ENCODE measurements at regions not wholly inside any gene's neighbourhood (a gene's known extent, or its start where the extent isn't known, plus 50 kb on each side); places are given as distances from the start of the nearest gene placed in this dataset.

DNA sequence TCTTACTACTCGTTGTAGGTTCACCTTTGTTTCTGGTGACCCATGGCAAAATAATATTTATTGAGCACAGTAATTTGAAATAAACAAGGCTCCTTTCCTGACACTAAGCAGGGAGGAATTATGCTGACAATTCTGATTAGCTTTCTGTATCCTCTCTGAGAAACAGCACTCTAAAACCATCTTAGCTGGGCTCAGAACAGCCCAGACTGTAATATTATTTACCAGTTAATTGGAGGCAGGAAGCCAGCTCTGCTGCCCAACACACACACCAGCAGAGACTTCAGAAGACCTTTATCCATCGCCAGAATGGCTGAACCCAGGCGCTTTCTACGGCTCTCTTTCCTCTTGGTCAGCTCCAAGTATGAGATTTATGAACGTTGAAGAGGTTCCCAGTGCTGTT is 77.6 kb upstream of the FMN2 start:
- H3K36me3 Mint-ChIP-seq = no peaks in the 10 kb centered on the region
- H3K27ac Mint-ChIP-seq = no peak overlapping the region
- peaks cover 2% of the 10 kb centered on the region for H3K27me3 Mint-ChIP-seq
- peaks cover 30% of the 10 kb centered on the region for H3K9me3 Mint-ChIP-seq (ENCODE audit: low read depth)
- H3K4me3 Mint-ChIP-seq = no peak overlapping the region
- H3K4me1 Mint-ChIP-seq (ENCODE audit: low read depth) = no peaks in the 10 kb centered on the region

DNA sequence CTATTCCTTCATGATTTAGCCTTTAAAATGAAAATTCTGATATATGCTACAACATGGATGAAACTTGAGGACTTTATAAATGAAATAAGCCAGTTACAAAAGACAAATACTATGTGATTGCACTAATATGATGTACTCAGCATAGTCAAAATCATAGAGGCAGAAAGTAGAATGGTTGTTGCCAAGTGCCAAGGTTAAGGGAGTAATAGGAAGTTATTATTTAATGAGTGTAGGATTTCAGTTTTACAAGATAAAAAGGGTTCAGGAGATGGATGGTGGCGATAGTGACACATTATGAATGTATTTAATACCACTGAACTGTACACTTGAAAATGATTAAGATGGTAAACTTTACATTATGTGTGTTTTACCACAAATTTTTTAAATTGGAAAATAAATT is 73.1 kb upstream of the FMN2 start:
- Mint-ChIP-seq H3K4me3 (no peak overlapping the region), H3K27me3 (peaks cover 9% of the 10 kb centered on the region), H3K4me1 (ENCODE audit: low read depth) (no peaks in the 10 kb centered on the region), H3K36me3 (no peaks in the 10 kb centered on the region), H3K9me3 (ENCODE audit: low read depth) (peaks cover 21% of the 10 kb centered on the region), H3K27ac (no peak overlapping the region)

DNA sequence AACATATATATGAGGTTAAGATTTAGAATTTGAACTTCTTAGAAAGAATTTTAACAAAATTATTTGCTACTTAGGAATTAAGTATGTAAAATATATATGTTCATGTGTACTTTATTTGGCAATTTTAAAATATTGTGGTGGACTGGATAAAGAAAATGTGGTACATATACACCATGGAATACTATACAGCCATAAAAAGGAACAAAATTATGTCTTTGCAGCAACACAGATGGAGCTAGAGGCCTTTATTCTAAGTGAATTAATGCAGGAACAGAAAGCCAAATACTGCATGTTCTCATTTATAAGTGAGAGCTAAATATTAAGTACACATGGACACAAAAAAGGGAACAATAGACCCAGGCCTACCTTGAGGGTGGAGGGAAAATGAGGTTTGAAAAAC is 72.2 kb upstream of the FMN2 start:
- H3K27me3 Mint-ChIP-seq = peaks cover 9% of the 10 kb centered on the region
- no peak overlapping the region for H3K4me3 Mint-ChIP-seq
- H3K9me3 Mint-ChIP-seq (ENCODE audit: low read depth) = peaks cover 21% of the 10 kb centered on the region
- H3K4me1 Mint-ChIP-seq (ENCODE audit: low read depth) = no peaks in the 10 kb centered on the region
- H3K36me3 Mint-ChIP-seq = no peaks in the 10 kb centered on the region
- no peak overlapping the region for H3K27ac Mint-ChIP-seq

DNA sequence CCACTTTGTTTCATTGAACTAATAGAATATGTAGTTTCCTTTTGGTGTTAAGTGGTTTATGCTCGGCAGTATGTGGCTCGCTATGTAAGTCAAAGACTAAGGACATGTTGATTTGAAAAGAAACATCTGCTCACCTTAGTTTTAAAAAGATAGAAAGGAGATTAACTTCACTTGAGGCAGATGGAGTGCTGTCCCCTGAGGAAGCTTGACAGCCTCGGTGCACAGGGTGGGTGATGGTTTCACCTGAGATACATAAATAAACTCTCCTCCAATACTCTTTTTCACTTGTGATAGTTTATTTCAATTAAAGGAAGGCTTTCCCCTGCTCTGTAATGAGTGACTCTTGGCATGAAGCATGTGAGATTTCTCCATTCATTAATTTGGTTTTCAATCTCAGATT is 70.8 kb upstream of the FMN2 start:
- Mint-ChIP-seq H3K4me1 (ENCODE audit: low read depth) (no peaks in the 10 kb centered on the region), H3K9me3 (ENCODE audit: low read depth) (peaks cover 21% of the 10 kb centered on the region), H3K4me3 (no peak overlapping the region), H3K36me3 (no peaks in the 10 kb centered on the region), H3K27me3 (peaks cover 9% of the 10 kb centered on the region), H3K27ac (no peak overlapping the region)

DNA sequence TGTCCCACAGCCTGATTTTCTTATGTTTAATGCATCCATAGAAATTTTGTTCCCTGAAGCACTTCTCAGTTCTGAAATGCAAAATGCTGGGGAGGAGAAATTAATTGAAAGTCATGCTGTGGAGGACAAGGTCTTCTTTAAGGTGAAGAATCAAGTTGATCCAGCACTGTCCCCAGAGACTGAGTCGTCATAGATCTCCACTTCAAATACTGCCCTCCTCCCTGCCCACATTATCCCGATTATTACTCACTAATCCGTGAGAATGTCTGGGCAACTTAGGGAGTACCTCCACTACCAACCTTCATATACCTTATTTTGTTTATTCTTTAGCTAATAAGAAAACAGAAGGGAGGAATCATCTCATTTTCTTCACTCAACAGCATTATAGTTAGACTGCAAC is 70.0 kb upstream of the FMN2 start:
- Mint-ChIP-seq H3K27ac (no peak overlapping the region), H3K27me3 (peaks cover 9% of the 10 kb centered on the region), H3K36me3 (no peaks in the 10 kb centered on the region), H3K9me3 (ENCODE audit: low read depth) (peaks cover 21% of the 10 kb centered on the region), H3K4me3 (no peak overlapping the region), H3K4me1 (ENCODE audit: low read depth) (no peaks in the 10 kb centered on the region)

DNA sequence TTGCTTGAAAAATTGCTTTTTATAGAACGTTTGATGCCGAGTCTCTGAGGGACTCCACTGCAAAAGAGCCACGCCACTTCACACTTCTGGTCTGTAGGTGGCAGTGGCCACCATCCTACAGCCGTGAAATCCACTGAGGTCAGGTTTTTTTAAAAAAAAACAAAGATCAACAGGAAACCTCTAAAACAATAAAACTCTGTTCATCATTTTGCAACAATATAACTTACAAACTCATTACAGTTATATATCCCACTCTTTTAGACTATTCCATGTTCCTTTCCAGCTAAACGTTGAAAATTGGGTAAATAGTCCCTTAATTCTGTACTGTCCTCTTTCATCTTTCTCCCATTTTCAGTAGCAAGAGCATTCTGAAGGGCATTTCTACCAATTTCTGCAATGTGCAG is 64.6 kb upstream of the FMN2 start:
- no peak overlapping the region for H3K27ac Mint-ChIP-seq
- peaks cover 4% of the 10 kb centered on the region for H3K27me3 Mint-ChIP-seq
- H3K4me3 Mint-ChIP-seq = no peak overlapping the region
- no peaks in the 10 kb centered on the region for H3K9me3 Mint-ChIP-seq (ENCODE audit: low read depth)
- H3K4me1 Mint-ChIP-seq (ENCODE audit: low read depth) = no peaks in the 10 kb centered on the region
- H3K36me3 Mint-ChIP-seq = no peaks in the 10 kb centered on the region

DNA sequence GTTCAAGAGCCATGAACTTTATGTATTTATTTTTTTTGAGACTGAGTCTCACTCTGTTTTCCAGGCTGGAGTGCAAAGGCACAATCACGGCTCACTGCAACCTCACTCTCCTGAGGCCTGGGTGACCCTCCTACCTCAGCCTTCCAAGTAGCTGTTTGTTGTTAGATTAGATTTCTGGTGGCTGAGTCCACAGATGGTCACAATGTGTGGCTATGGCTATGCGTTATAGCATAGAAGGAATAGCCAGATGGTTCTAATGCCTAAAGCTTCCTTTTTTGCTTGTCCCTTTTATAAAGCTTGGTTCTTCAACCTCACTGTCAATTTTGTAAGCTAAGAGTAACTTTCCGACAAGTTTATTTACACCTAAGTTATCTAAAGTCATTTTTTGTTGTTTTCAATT is 62.3 kb upstream of the FMN2 start:
- Mint-ChIP-seq H3K36me3 (no peaks in the 10 kb centered on the region), H3K27ac (no peak overlapping the region), H3K4me3 (no peak overlapping the region), H3K4me1 (ENCODE audit: low read depth) (no peaks in the 10 kb centered on the region), H3K9me3 (ENCODE audit: low read depth) (no peaks in the 10 kb centered on the region), H3K27me3 (peaks cover 4% of the 10 kb centered on the region)

DNA sequence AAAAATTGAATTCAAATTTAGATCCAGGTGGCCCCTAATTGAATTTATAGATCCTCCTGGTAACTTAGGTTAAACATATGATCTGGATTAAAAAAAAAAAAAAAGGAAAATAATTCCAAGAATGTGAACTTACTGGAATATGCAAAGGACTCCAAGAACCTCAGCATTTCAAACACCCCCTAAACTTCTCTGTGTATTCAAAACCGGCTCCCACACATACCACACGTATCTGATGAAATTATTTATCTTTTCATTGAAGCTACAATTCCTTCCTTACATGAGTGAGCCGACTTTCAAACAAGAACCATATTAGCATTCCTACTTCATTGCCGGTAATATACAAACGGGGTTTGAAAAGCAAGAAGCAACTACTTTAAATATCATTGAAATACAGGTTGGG is 61.4 kb upstream of the FMN2 start:
- peaks cover 4% of the 10 kb centered on the region for H3K27me3 Mint-ChIP-seq
- H3K9me3 Mint-ChIP-seq (ENCODE audit: low read depth) = no peaks in the 10 kb centered on the region
- no peak overlapping the region for H3K4me3 Mint-ChIP-seq
- H3K36me3 Mint-ChIP-seq = no peaks in the 10 kb centered on the region
- no peak overlapping the region for H3K27ac Mint-ChIP-seq
- H3K4me1 Mint-ChIP-seq (ENCODE audit: low read depth) = no peaks in the 10 kb centered on the region

DNA sequence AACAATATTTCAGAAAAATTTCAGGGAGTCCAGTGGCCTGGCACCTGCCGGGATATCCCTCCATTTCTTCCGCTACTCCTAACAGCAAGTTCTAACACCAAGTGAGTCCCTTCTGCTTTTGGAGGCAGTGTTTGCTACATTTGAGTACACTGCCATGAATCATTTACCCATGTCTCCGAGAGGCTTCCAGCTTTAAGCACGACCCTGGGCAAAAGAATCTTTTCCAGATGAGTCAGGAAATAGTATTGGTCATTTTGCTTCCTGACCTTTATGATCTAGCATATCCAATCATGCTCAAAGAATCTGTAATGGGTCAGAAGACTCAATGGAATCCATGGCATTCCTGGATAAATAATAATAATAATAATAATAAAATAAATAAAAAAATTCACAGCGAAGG is 60.7 kb upstream of the FMN2 start:
- H3K27ac Mint-ChIP-seq = no peak overlapping the region
- H3K36me3 Mint-ChIP-seq = no peaks in the 10 kb centered on the region
- H3K4me3 Mint-ChIP-seq = no peak overlapping the region

DNA sequence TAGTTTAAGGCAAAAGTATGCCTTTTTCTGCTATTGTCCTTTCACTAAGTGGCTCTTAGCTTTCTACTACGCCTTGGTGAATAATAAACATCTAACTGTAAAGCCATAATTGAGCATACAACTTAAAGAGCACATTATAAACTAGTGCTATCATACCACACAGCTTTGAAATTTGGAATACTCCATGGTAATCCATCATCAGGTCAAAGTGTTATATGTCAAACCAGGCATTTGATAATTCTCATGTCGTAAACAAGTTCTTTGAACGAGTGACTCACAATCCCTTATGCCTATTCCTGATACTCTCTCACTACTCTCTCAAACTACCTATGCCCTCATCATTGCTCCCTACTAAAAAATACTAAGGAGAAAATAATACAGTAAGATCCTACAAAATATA is 60.3 kb upstream of the FMN2 start:
- H3K27me3 Mint-ChIP-seq = peaks cover 4% of the 10 kb centered on the region
- H3K27ac Mint-ChIP-seq = no peak overlapping the region
- H3K4me1 Mint-ChIP-seq (ENCODE audit: low read depth) = no peaks in the 10 kb centered on the region
- H3K36me3 Mint-ChIP-seq = no peaks in the 10 kb centered on the region
- no peaks in the 10 kb centered on the region for H3K9me3 Mint-ChIP-seq (ENCODE audit: low read depth)
- no peak overlapping the region for H3K4me3 Mint-ChIP-seq

More for the DNA sequence above, 60.7 kb upstream of the FMN2 start:
- Mint-ChIP-seq H3K9me3 (ENCODE audit: low read depth) (no peaks in the 10 kb centered on the region), H3K4me1 (ENCODE audit: low read depth) (no peaks in the 10 kb centered on the region), H3K27me3 (peaks cover 4% of the 10 kb centered on the region)

DNA sequence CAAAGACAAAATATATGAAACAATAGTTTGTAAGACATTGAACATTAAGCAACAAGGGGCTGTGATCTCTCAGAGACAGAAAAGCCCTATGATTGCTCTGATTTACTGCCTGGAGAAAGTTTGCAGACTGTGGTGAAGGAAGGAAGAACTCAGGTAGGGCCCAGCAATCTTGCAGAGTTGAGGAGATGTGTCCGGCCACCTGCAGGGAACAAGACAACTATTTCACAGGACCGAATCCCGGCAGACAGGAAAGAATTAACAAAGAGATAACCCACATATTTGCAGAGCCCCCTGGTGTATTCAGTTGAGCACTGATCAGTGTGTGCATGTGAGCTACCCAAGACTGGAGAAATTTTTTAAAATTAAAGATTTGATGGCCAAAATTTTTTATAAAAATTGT is 58.3 kb upstream of the FMN2 start:
- no peaks in the 10 kb centered on the region for H3K4me1 Mint-ChIP-seq (ENCODE audit: low read depth)
- no peak overlapping the region for H3K27ac Mint-ChIP-seq
- no peaks in the 10 kb centered on the region for H3K9me3 Mint-ChIP-seq (ENCODE audit: low read depth)
- no peaks in the 10 kb centered on the region for H3K36me3 Mint-ChIP-seq
- H3K27me3 Mint-ChIP-seq = peaks cover 4% of the 10 kb centered on the region
- H3K4me3 Mint-ChIP-seq = no peak overlapping the region

DNA sequence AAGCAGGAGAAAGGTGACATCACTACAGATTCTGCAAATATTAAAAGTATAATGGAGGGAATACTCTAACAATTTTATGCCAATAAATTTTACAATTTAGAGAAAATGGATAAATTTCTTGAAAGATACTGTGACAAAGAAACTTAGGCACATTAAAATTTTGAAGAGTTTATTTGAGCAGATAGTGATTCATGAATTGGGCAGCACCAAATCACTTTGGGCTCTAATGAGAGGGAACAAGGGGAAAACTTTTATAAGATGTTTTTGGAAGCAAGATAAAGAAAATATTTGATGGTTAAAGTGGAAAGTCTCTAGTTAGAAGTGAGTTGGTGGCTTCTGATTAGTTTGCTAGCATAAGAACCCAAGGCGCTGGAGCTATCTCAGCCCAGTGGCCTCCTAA is 55.2 kb upstream of the FMN2 start:
- no peaks in the 10 kb centered on the region for H3K36me3 Mint-ChIP-seq

More for the DNA sequence above, 55.2 kb upstream of the FMN2 start:
- H3K4me1 Mint-ChIP-seq (ENCODE audit: low read depth) = no peaks in the 10 kb centered on the region
- H3K27me3 Mint-ChIP-seq = no peaks in the 10 kb centered on the region
- H3K4me3 Mint-ChIP-seq = no peak overlapping the region
- no peak overlapping the region for H3K27ac Mint-ChIP-seq
- H3K9me3 Mint-ChIP-seq (ENCODE audit: low read depth) = no peaks in the 10 kb centered on the region
